ENCODE measurements at regions not wholly inside any gene's neighbourhood (a gene's known extent, or its start where the extent isn't known, plus 50 kb on each side); places are given as distances from the start of the nearest gene placed in this dataset.

GRCh38 chr1:217955723-217956122, 324.6 kb downstream of the SPATA17 start:
- Histone ChIP-seq H2BK12ac (ENCODE audit: low read depth, low read length) (no peak overlapping the region), H3K18ac (ENCODE audit: extremely low read depth, low read length) (no peak overlapping the region), H3K9ac (replicated peaks in 1 of 4; ENCODE audit: extremely low read depth in 1 of 4, low read depth in 3 of 4, low read length in 3 of 4) (no peak overlapping the region), H4K5ac (ENCODE audit: insufficient read length, low read depth, low read length) (no peak overlapping the region), H3K79me2 (ENCODE audit: control insufficient read depth in 1 of 2, insufficient read depth in 2 of 2, low read length in 2 of 2) (no peaks in the 10 kb centered on the region), H3K56ac (replicated peaks; ENCODE audit: insufficient read length, low read depth, low read length) (no peak overlapping the region), H2BK120ac (replicated peaks; ENCODE audit: low read depth, low read length) (no peak overlapping the region), H4K20me1 (replicated peaks in 1 of 2; ENCODE audit: control insufficient read depth in 1 of 2, insufficient read depth in 2 of 2, low read length in 2 of 2) (no peaks in the 10 kb centered on the region), H3K4ac (replicated peaks; ENCODE audit: insufficient read length, low read depth, low read length) (no peak overlapping the region), H3K23me2 (ENCODE audit: low read depth, low read length) (no peaks in the 10 kb centered on the region), H3K79me1 (ENCODE audit: low read depth, low read length) (no peaks in the 10 kb centered on the region), H3K4me3 (ENCODE audit: extremely low read depth in 1 of 4, insufficient read depth in 2 of 4, low read depth in 3 of 4, low read length in 4 of 4) (no peak overlapping the region), H3K4me1 (replicated peaks in 1 of 4; ENCODE audit: control insufficient read depth in 3 of 4, insufficient read depth in 4 of 4, low read length in 3 of 4) (no peaks in the 10 kb centered on the region; a peak in 1 of 7 replicates), H2AK5ac (ENCODE audit: low read depth, low read length) (no peak overlapping the region), H4K8ac (ENCODE audit: extremely low read depth, insufficient read depth, low read length) (no peak overlapping the region), H3K14ac (ENCODE audit: insufficient read length) (no peak overlapping the region), H2BK20ac (ENCODE audit: low read length) (no peak overlapping the region), H3K27ac (ENCODE audit: low read depth, low read length) (no peak overlapping the region), H3K4me2 (ENCODE audit: insufficient read depth in 1 of 2, low read depth in 2 of 2, low read length in 2 of 2) (no peak overlapping the region; a peak in 1 of 4 replicates), H3K9me3 (ENCODE audit: insufficient read depth in 2 of 2, low read depth in 1 of 2, low read length in 1 of 2) (no peaks in the 10 kb centered on the region), H3K23ac (ENCODE audit: insufficient read length) (no peak overlapping the region), H2BK5ac (ENCODE audit: low read depth, low read length) (no peak overlapping the region), H3K27me3 (replicated peaks in 1 of 4; ENCODE audit: control insufficient read depth in 3 of 4, extremely low read depth in 1 of 4, insufficient read depth in 3 of 4, low read length in 3 of 4) (peaks cover 0 to 1% (median 0%) of the 10 kb centered on the region in 4 experiments; a peak in 1 of 7 replicates), H3K36me3 (ENCODE audit: control insufficient read depth in 2 of 4, insufficient read depth in 4 of 4, low read length in 3 of 4) (no peaks in the 10 kb centered on the region), H2AFZ (ENCODE audit: low read length) (no peak overlapping the region), H4K91ac (replicated peaks; ENCODE audit: insufficient read length, low read length) (no peak overlapping the region), H2BK15ac (ENCODE audit: low read length) (no peak overlapping the region)
- DNase-seq (ENCODE audit: low read depth in 1 of 2, low spot score in 2 of 2) (no peak), FAIRE-seq (no peak)
- ChIA-PET POLR2A (ENCODE audit: partially characterized antibody) (no interaction called here), CTCF (ENCODE audit: partially characterized antibody) (no interaction called here)
- TF ChIP-seq SAP30 (IDR thresholded peaks at IDR 0.05; ENCODE audit: insufficient read depth, insufficient replicate concordance, low read length) (no peak), NANOG (IDR thresholded peaks at IDR 0.05; ENCODE audit: insufficient read depth, low read depth, low read length, poor library complexity, severe bottlenecking) (no peak), NRF1 (IDR thresholded peaks at IDR 0.05; ENCODE audit: low read depth, low read length) (no peak), ATF3 (IDR thresholded peaks at IDR 0.05; ENCODE audit: insufficient read depth, low read depth, low read length) (no peak), MAX (IDR thresholded peaks at IDR 0.05) (no peak), SRF (IDR thresholded peaks at IDR 0.05; ENCODE audit: low read depth, low read length) (no peak), BACH1 (IDR thresholded peaks at IDR 0.05; ENCODE audit: low read length) (no peak), E2F6 (IDR thresholded peaks at IDR 0.05) (no peak), ATF2 (IDR thresholded peaks at IDR 0.05; ENCODE audit: low read length) (no peak), POU5F1 (IDR thresholded peaks at IDR 0.05; ENCODE audit: low read depth, low read length) (no peak), CBX8 (IDR thresholded peaks at IDR 0.05; ENCODE audit: borderline replicate concordance, low read depth, low read length) (no peak), BRCA1 (IDR thresholded peaks at IDR 0.05; ENCODE audit: low read depth, low read length) (no peak), FOSL1 (IDR thresholded peaks at IDR 0.05; ENCODE audit: insufficient read depth, low read depth, low read length) (no peak)
